ENCODE measurements at regions not wholly inside any gene's neighbourhood (a gene's known extent, or its start where the extent isn't known, plus 50 kb on each side); places are given as distances from the start of the nearest gene placed in this dataset.

GRCh38 chr12:124129132-124129531 is 156.1 kb downstream of the ZNF664 start:
- TF ChIP-seq, protein P1, sequence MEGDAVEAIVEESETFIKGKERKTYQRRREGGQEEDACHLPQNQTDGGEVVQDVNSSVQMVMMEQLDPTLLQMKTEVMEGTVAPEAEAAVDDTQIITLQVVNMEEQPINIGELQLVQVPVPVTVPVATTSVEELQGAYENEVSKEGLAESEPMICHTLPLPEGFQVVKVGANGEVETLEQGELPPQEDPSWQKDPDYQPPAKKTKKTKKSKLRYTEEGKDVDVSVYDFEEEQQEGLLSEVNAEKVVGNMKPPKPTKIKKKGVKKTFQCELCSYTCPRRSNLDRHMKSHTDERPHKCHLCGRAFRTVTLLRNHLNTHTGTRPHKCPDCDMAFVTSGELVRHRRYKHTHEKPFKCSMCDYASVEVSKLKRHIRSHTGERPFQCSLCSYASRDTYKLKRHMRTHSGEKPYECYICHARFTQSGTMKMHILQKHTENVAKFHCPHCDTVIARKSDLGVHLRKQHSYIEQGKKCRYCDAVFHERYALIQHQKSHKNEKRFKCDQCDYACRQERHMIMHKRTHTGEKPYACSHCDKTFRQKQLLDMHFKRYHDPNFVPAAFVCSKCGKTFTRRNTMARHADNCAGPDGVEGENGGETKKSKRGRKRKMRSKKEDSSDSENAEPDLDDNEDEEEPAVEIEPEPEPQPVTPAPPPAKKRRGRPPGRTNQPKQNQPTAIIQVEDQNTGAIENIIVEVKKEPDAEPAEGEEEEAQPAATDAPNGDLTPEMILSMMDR (IDR thresholded peaks at IDR 0.05; ENCODE audit: low read depth, low read length), result no peak
- TF ChIP-seq POLR2A (IDR thresholded peaks at IDR 0.05; ENCODE audit: extremely low read depth, insufficient read length), result no peak
- no peak for TF ChIP-seq MAX (IDR thresholded peaks at IDR 0.05; ENCODE audit: low read depth, low read length)
